ENCODE measurements at regions not wholly inside any gene's neighbourhood (a gene's known extent, or its start where the extent isn't known, plus 50 kb on each side); places are given as distances from the start of the nearest gene placed in this dataset.
A peak's percentile ranks its signal among the peaks of the same experiment; 100 is the strongest.
"Not testable (repeated sequence)": the region's sequence is repeated elsewhere in the genome, so short reads cannot be mapped to it uniquely, and the experiment has no call there.

DNA sequence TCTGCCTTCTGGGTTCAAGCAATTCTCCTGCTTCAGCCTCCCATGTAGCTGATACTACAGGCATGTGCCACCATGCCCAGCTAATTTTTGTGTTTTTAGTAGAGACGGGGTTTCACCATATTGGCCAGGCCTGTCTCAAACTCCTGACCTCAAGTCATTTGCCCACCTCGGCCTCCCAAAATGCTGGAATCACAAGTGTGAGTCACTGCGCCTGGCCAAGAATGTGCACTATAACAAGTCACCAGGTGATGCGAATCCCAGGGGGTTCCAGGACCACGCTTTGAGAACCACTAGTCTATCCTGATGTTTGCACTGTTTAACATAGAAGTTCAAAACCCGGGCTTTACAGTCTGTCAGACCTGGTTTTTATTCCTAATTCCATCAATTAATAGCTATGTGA, 144.8 kb downstream of the SUCLG1 start:
- DNase-seq (ENCODE audit: low read depth in 4 of 6, low spot score in 6 of 6): no peak
- no peaks in the 10 kb centered on the region for H3K9me3 ChIP-seq (ENCODE audit: control insufficient read depth, insufficient read depth, low read length)
- H3K4me3 ChIP-seq (ENCODE audit: low read depth, low read length): no peak overlapping the region
- no peak overlapping the region for H3K27ac ChIP-seq (ENCODE audit: low read depth, low read length)
- H3K27me3 ChIP-seq (ENCODE audit: control insufficient read depth, insufficient read depth, low read length): no peaks in the 10 kb centered on the region
- H3K36me3 ChIP-seq (ENCODE audit: control insufficient read depth, insufficient read depth, low read length): no peaks in the 10 kb centered on the region
- peaks cover 8% of the 10 kb centered on the region for H3K4me1 ChIP-seq (ENCODE audit: control insufficient read depth, insufficient read depth, low read length)
- 100% methylated on average over 4 of the region's 6 CpGs for WGBS (ENCODE audit: insufficient coverage)

DNA sequence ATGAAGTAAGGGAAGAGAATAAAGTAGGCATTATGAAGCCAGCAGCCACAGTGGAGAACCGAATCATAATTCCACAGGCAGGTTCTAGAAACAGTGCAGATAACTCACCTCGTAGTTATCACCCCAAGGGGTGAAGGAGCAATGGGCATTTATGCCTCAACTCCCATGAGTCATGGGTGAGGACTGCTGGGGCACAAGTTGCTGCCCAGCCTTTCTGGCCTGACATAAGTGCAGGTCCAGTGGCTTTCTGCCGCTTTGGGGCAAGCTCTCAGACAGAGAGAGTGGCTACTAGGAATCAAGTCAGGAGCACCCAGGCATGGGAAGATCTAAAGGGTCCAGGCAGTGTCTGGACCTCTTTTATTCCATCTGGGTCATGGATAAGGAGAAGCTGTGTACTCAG, 149.8 kb downstream of the SUCLG1 start:
- Histone ChIP-seq H3K27ac (ENCODE audit: low read depth, low read length) (no peak overlapping the region), H3K36me3 (ENCODE audit: control insufficient read depth, insufficient read depth, low read length) (no peaks in the 10 kb centered on the region), H3K4me1 (ENCODE audit: control insufficient read depth, insufficient read depth, low read length) (no peaks in the 10 kb centered on the region), H3K9me3 (ENCODE audit: control insufficient read depth, insufficient read depth, low read length) (no peaks in the 10 kb centered on the region), H3K27me3 (ENCODE audit: control insufficient read depth, insufficient read depth, low read length) (no peaks in the 10 kb centered on the region), H3K4me3 (ENCODE audit: low read depth, low read length) (no peak overlapping the region)
- WGBS (ENCODE audit: insufficient coverage): 83% methylated on average over 3 of the region's 3 CpGs
- DNase-seq (ENCODE audit: low read depth in 4 of 6, low spot score in 6 of 6): no peak

DNA sequence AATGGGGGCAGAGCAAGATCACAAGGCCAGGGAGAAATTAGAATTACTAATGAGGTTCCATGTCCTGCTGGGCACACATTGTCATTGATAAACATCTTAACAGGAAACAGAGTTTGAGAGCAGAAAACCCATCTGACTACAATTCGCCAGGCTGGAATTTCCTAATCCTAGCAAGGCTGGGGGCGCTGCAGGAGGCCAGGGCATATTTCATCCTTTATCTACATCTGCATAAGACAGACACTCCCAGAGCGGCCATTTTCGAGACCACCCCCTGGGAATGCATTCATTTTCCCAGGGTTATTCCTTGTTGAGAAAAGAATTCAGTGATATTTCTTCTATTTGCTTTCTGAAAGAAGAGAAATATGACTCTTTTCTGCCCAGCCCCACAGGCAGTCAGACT, 152.7 kb downstream of the SUCLG1 start:
- no peaks in the 10 kb centered on the region for H3K27me3 ChIP-seq (ENCODE audit: control insufficient read depth, insufficient read depth, low read length)
- H3K27ac ChIP-seq (ENCODE audit: low read depth, low read length): no peak overlapping the region
- WGBS (ENCODE audit: insufficient coverage): 67% methylated on average over 2 of the region's 4 CpGs
- no peaks in the 10 kb centered on the region for H3K4me1 ChIP-seq (ENCODE audit: control insufficient read depth, insufficient read depth, low read length)
- H3K4me3 ChIP-seq (ENCODE audit: low read depth, low read length): no peak overlapping the region
- H3K9me3 ChIP-seq (ENCODE audit: control insufficient read depth, insufficient read depth, low read length): no peaks in the 10 kb centered on the region
- no peak for DNase-seq (ENCODE audit: low read depth in 4 of 6, low spot score in 6 of 6)
- H3K36me3 ChIP-seq (ENCODE audit: control insufficient read depth, insufficient read depth, low read length): no peaks in the 10 kb centered on the region

DNA sequence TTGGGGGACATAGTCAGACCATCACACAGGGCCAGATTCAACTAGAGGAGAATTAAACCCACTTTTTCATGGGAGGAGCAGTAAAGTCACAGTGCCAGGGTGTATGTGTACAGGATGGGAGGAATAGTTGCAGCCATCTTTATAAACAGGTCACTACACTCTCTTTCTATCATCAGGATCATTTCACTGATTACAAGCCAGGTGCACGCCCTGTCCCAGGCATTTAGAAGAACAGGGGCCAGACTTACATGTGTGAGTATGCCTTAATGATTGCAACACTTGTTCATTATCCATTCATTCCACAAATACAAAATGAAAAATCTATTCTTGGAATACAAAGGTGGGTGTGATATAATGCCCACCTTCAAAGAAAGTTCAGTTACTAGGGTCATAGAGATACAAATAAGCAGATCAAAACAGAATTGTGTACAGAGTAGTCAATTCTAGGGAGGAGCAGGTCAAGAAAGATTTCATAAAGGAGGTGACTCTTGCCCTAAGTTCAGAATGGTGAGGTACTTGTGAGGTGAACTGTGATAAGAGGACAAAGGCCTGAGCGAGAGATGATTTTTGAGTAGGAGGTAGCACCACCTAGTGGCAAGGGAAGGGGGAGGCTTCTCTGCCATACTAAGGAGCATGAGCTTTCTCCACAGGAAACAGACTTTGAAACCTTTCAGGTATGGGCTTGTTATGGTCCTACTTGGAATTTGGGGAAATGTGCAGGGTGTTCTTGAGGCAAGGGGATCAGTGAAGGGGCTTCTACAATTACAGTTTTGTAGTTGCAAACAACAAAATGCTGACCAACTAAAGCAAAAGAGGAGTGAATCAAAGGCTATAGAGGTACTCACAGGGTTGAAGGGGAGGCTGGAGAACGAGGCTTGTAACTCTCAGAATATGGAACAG, 156.3 kb downstream of the SUCLG1 start:
- H3K27me3 ChIP-seq (ENCODE audit: control insufficient read depth, insufficient read depth, low read length): no peaks in the 10 kb centered on the region
- no peaks in the 10 kb centered on the region for H3K4me1 ChIP-seq (ENCODE audit: control insufficient read depth, insufficient read depth, low read length)
- no peak overlapping the region for H3K27ac ChIP-seq (ENCODE audit: low read depth, low read length)
- no peak overlapping the region for H3K4me3 ChIP-seq (ENCODE audit: low read depth, low read length)
- no peaks in the 10 kb centered on the region for H3K36me3 ChIP-seq (ENCODE audit: control insufficient read depth, insufficient read depth, low read length)
- no peaks in the 10 kb centered on the region for H3K9me3 ChIP-seq (ENCODE audit: control insufficient read depth, insufficient read depth, low read length)
- 42% methylated on average over 1 of the region's 3 CpGs for whole genome bisulfite sequencing (ENCODE audit: insufficient coverage)
- peak in 4 of 6 donors; percentile 30 to 84 (median 65) for DNase-seq (ENCODE audit: low read depth in 4 of 6, low spot score in 6 of 6)

DNA sequence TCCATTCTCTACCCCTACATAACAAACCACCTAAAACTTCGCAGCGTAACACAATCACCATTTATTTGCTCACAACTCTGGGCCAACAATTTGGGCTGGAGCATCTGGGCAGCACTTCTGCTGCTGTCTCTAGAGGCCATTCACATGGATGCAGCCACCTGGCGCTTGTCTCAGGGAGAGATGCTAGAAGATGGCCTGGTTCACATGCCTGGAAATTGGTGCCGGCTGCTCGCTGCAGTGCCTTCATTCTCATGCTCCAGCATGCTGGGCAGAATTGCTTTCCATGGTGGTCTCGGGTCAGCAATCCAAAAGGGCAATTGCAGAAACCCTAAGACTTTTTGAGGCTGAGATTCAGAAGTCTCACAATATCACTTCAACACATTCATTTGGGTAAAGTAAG, 157.4 kb downstream of the SUCLG1 start:
- Histone ChIP-seq H3K9me3 (ENCODE audit: control insufficient read depth, insufficient read depth, low read length) (no peaks in the 10 kb centered on the region), H3K36me3 (ENCODE audit: control insufficient read depth, insufficient read depth, low read length) (no peaks in the 10 kb centered on the region), H3K27me3 (ENCODE audit: control insufficient read depth, insufficient read depth, low read length) (no peaks in the 10 kb centered on the region), H3K4me1 (ENCODE audit: control insufficient read depth, insufficient read depth, low read length) (no peaks in the 10 kb centered on the region), H3K4me3 (ENCODE audit: low read depth, low read length) (no peak overlapping the region), H3K27ac (ENCODE audit: low read depth, low read length) (no peak overlapping the region)
- DNase-seq (ENCODE audit: low read depth in 4 of 6, low spot score in 6 of 6): no peak
- WGBS (ENCODE audit: insufficient coverage): 88% methylated on average over 5 of the region's 6 CpGs

DNA sequence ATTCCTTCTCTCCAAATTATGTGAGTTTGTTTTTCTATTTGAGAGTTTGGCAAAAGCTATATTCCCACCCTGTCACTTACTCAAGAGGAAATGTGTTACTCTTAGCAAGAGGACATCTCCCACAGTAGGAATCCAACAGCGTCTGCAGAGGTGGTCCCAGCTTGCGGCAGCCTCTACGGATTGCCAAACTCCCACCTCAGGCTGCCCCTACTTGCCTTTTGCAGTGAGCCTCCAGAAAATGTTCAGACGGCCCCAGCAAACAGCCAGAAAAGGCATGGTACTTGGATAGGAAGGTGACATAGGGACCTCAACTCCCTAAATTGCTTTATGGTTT, 158.4 kb downstream of the SUCLG1 start:
- Histone ChIP-seq H3K9me3 (ENCODE audit: control insufficient read depth, insufficient read depth, low read length) (no peaks in the 10 kb centered on the region), H3K36me3 (ENCODE audit: control insufficient read depth, insufficient read depth, low read length) (no peaks in the 10 kb centered on the region), H3K27me3 (ENCODE audit: control insufficient read depth, insufficient read depth, low read length) (no peaks in the 10 kb centered on the region), H3K4me3 (ENCODE audit: low read depth, low read length) (no peak overlapping the region), H3K4me1 (ENCODE audit: control insufficient read depth, insufficient read depth, low read length) (no peaks in the 10 kb centered on the region), H3K27ac (ENCODE audit: low read depth, low read length) (no peak overlapping the region)
- WGBS (ENCODE audit: insufficient coverage): no CpG with 5 or more reads among the region's 4 CpGs
- DNase-seq (ENCODE audit: low read depth in 4 of 6, low spot score in 6 of 6): no peak

DNA sequence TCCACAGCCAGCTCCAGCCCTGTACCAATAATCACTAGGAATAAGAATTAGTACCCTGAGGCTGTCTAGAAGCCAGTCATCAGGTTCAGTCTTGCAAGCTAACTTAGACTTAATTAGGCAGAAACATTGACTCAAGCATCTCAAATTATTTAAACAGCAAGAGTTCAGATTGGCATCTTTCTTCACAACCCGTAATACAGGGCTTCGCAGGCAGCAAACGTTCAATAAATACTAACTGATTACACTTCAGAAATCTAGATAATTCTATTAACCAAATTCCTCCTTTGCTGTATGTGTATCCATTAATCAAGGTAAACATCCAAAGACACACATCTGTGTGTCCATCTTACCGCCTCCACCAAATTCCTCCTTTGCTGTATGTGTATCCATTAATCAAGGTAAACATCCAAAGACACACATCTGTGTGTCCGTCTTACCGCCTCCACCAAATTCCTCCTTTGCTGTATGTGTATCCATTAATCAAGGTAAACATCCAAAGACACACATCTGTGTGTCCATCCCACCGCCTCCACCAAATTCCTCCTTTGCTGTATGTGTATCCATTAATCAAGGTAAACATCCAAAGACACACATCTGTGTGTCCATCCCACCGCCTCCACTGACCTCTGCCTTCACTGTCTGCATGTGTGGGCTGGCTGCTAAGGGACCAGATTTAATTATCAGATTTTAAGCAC, 158.9 kb downstream of the SUCLG1 start:
- H3K27me3 ChIP-seq (ENCODE audit: control insufficient read depth, insufficient read depth, low read length); H3K27ac ChIP-seq (ENCODE audit: low read depth, low read length); H3K4me3 ChIP-seq (ENCODE audit: low read depth, low read length); H3K9me3 ChIP-seq (ENCODE audit: control insufficient read depth, insufficient read depth, low read length); H3K36me3 ChIP-seq (ENCODE audit: control insufficient read depth, insufficient read depth, low read length); H3K4me1 ChIP-seq (ENCODE audit: control insufficient read depth, insufficient read depth, low read length): not testable (repeated sequence)
- no CpG with 5 or more reads among the region's 8 CpGs for WGBS (ENCODE audit: insufficient coverage)
- DNase-seq (ENCODE audit: low read depth in 4 of 6, low spot score in 6 of 6): peak in 2 of 6 donors; percentile 44 to 58

DNA sequence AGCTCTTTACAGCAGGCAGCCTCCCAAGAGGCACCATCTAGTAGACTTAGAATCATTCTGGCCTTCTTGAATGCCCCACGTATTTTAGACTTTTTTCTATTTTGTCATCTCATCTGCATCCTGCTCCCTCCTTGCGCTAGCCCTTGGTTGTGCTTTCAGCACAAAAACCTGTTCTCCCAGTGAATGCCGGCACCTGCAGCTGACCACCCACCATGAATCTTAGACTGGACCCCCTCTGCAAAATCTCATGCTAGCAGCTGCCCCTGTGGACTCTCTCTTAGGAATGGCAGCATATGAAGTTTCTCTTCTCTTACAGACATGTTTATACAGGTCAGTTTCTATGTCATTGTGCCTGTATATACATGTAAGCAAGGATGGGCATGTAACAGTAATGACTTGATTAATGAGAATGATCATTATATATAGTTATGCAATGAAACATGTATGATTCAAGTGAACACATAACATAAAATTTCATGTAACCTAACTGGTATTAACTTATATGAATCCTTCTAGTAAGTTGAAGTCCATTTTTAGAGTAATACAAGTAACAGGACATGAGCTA, 159.8 kb downstream of the SUCLG1 start:
- no peaks in the 10 kb centered on the region for H3K27me3 ChIP-seq (ENCODE audit: control insufficient read depth, insufficient read depth, low read length)
- H3K4me1 ChIP-seq (ENCODE audit: control insufficient read depth, insufficient read depth, low read length): no peaks in the 10 kb centered on the region
- no peak overlapping the region for H3K4me3 ChIP-seq (ENCODE audit: low read depth, low read length)
- H3K27ac ChIP-seq (ENCODE audit: low read depth, low read length): no peak overlapping the region
- no peaks in the 10 kb centered on the region for H3K9me3 ChIP-seq (ENCODE audit: control insufficient read depth, insufficient read depth, low read length)
- WGBS (ENCODE audit: insufficient coverage): 46% methylated on average over 3 of the region's 3 CpGs
- H3K36me3 ChIP-seq (ENCODE audit: control insufficient read depth, insufficient read depth, low read length): no peaks in the 10 kb centered on the region
- no peak for DNase-seq (ENCODE audit: low read depth in 4 of 6, low spot score in 6 of 6)

DNA sequence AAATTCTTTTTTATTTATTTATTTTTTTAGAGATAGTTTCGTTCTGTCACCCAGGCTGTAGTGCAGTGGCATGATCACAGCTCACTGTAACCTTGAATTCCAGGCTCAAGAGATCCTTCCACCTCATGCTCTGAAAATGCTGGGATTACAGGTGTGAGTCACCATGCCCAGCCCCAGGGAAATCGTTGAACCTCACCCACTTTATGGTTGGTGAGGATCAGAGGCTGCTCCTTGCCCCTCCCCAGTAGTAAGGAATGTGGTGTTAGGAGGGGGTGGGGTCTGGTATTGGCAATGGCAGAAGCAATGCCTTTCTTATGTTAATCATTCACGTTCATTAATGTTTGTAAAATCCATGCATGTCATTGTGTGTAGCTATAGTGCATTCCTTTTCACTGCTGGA, 161.9 kb downstream of the SUCLG1 start:
- Histone ChIP-seq H3K4me1 (ENCODE audit: control insufficient read depth, insufficient read depth, low read length) (no peaks in the 10 kb centered on the region), H3K9me3 (ENCODE audit: control insufficient read depth, insufficient read depth, low read length) (no peaks in the 10 kb centered on the region), H3K4me3 (ENCODE audit: low read depth, low read length) (no peak overlapping the region), H3K27ac (ENCODE audit: low read depth, low read length) (no peak overlapping the region), H3K36me3 (ENCODE audit: control insufficient read depth, insufficient read depth, low read length) (no peaks in the 10 kb centered on the region), H3K27me3 (ENCODE audit: control insufficient read depth, insufficient read depth, low read length) (no peaks in the 10 kb centered on the region)
- DNase-seq (ENCODE audit: low read depth in 4 of 6, low spot score in 6 of 6): no peak
- WGBS (ENCODE audit: insufficient coverage): 60% methylated on average over 1 of the region's 3 CpGs
